GM23338 (cell line): ENCODE measurements at regions not wholly inside any gene's neighbourhood (a gene's known extent, or its start where the extent isn't known, plus 50 kb on each side); places are given as distances from the start of the nearest gene placed in this dataset.

Experiments used
- ATAC-seq: fragments of 200-7000 bp; cut with Tn5 transposase; 3 replicates; pipeline ENCODE4 v1.9.1; 2020
- DNase-seq: peaks from one replicate; pipeline ENCODE4 v3.0.0-alpha.2; 2015; ENCODE audit warnings: low spot score
- H2AFZ ChIP-seq: fragments of 200-600 bp; sonication (generic); 2 replicates; pipeline ENCODE4 v1.8.0; 2016; ENCODE audit warnings: antibody characterized with exemption, mild to moderate bottlenecking, moderate library complexity
- H3F3A ChIP-seq: fragments of 200-600 bp; sonication (generic); replicated peaks from 2 replicates; pipeline ENCODE4 v1.8.0; 2017; ENCODE audit warnings: antibody characterized with exemption, mixed run types, low read depth
- H3K27ac ChIP-seq: fragments of 200-600 bp; sonication (generic); 2 replicates; pipeline ENCODE4 v1.6.1; 2016; ENCODE audit warnings: low read depth
- H3K27me3 ChIP-seq: fragments of 200-600 bp; sonication (generic); 2 replicates; pipeline ENCODE4 v1.8.0; 2016; ENCODE audit warnings: mild to moderate bottlenecking, mixed run types, moderate library complexity; ENCODE audit not compliant: insufficient read depth
- H3K36me3 ChIP-seq: fragments of 200-600 bp; sonication (generic); 2 replicates; pipeline ENCODE4 v1.8.0; 2016; ENCODE audit warnings: mild to moderate bottlenecking; ENCODE audit not compliant: insufficient read depth
- H3K4me1 ChIP-seq: fragments of 200-600 bp; sonication (generic); 2 replicates; pipeline ENCODE4 v1.8.0; 2016; ENCODE audit warnings: mild to moderate bottlenecking, moderate library complexity; ENCODE audit not compliant: insufficient read depth
- H3K4me2 ChIP-seq: fragments of 200-600 bp; sonication (generic); 2 replicates; pipeline ENCODE4 v1.7.1; 2017; ENCODE audit warnings: mixed run types
- H3K4me3 ChIP-seq: fragments of 200-600 bp; sonication (generic); 2 replicates; pipeline ENCODE4 v1.6.1; 2016; ENCODE audit warnings: mixed run types
- H3K79me2 ChIP-seq: fragments of 200-600 bp; sonication (generic); replicated peaks from 2 replicates; pipeline ENCODE4 v1.8.0; 2017; ENCODE audit warnings: mild to moderate bottlenecking; ENCODE audit not compliant: insufficient read depth
- H3K9me2 ChIP-seq: fragments of 200-600 bp; sonication (generic); 2 replicates; pipeline ENCODE4 v1.8.0; 2017; ENCODE audit not compliant: insufficient read depth
- H4K20me1 ChIP-seq: fragments of 200-600 bp; sonication (generic); replicated peaks from 2 replicates; pipeline ENCODE4 v1.8.0; 2017; ENCODE audit warnings: mild to moderate bottlenecking; ENCODE audit not compliant: insufficient read depth
- H3K27ac Mint-ChIP-seq: 2 replicates; pipeline ENCODE4 v1.8.0; 2020; ENCODE audit warnings: inconsistent platforms, mild to moderate bottlenecking, moderate library complexity, mixed read lengths
- H3K27me3 Mint-ChIP-seq: 3 replicates; pipeline ENCODE4 v1.8.0; 2022; ENCODE audit warnings: low read depth, mild to moderate bottlenecking, moderate library complexity, mixed read lengths, inconsistent platforms; ENCODE audit not compliant: insufficient read depth, poor library complexity
- H3K36me3 Mint-ChIP-seq: 3 replicates; pipeline ENCODE4 v1.8.0; 2021; ENCODE audit warnings: low read depth, mild to moderate bottlenecking, inconsistent platforms, moderate library complexity, mixed read lengths
- H3K4me1 Mint-ChIP-seq: 3 replicates; pipeline ENCODE4 v1.8.0; 2020; ENCODE audit warnings: mild to moderate bottlenecking, inconsistent platforms, mixed read lengths
- H3K4me3 Mint-ChIP-seq: 3 replicates; pipeline ENCODE4 v1.8.0; 2021; ENCODE audit warnings: moderate library complexity, mild to moderate bottlenecking, inconsistent platforms, mixed read lengths
- H3K9me3 Mint-ChIP-seq: 3 replicates; pipeline ENCODE4 v1.8.0; 2020; ENCODE audit warnings: moderate library complexity, mild to moderate bottlenecking, inconsistent platforms, mixed read lengths
- EZH2 ChIP-seq: fragments of 200-600 bp; sonication (generic); IDR thresholded peaks from one replicate; pipeline ENCODE4 v1.8.0; 2017; ENCODE audit warnings: antibody characterized with exemption, mild to moderate bottlenecking, low read depth; ENCODE audit not compliant: unreplicated experiment
- EZH2phosphoT487 ChIP-seq: fragments of 200-600 bp; sonication (generic); IDR thresholded peaks from one replicate; pipeline ENCODE4 v1.8.1; 2018; ENCODE audit warnings: antibody characterized with exemption; ENCODE audit not compliant: unreplicated experiment
- JUNB ChIP-seq: IDR thresholded peaks from one replicate; pipeline ENCODE4 v1.6.1; 2016; ENCODE audit warnings: antibody characterized with exemption; ENCODE audit not compliant: unreplicated experiment
- POLR2AphosphoS5 ChIP-seq: IDR thresholded peaks from 2 replicates; pipeline ENCODE4 v1.6.1; 2016; ENCODE audit warnings: antibody characterized with exemption, low read depth
- ZNF114 ChIP-seq: fragments of 250-450 bp; sonication (Bioruptor Pico); IDR thresholded peaks from 2 replicates; pipeline ENCODE4 v1.5.0; 2020; ENCODE audit warnings: mild to moderate bottlenecking, moderate library complexity
- ZNF331 ChIP-seq: fragments of 250-450 bp; sonication (Bioruptor Pico); IDR thresholded peaks from 2 replicates; pipeline ENCODE4 v1.5.0; 2020; ENCODE audit warnings: low read depth, mild to moderate bottlenecking, moderate library complexity
- TF ChIP-seq, protein P1 (sequence below): IDR thresholded peaks from one replicate; pipeline ENCODE4 v1.6.1; 2018; ENCODE audit warnings: antibody characterized with exemption; ENCODE audit not compliant: unreplicated experiment
- TF ChIP-seq, protein P2 (sequence below), 2 experiments: fragments of 200-600 bp in 1 of 2; sonication (generic) in 1 of 2; conservative IDR thresholded peaks; 2 replicates each; pipeline versions ENCODE4 v1.5.1 to v1.6.1; 2016 to 2017; ENCODE audit warnings: antibody characterized with exemption in 2 of 2, low read depth in 2 of 2, mild to moderate bottlenecking in 2 of 2, moderate library complexity in 1 of 2
- TF ChIP-seq, protein P3 (sequence below): IDR thresholded peaks from 2 replicates; pipeline ENCODE4 v1.6.1; 2016; ENCODE audit warnings: antibody characterized with exemption

DNA sequence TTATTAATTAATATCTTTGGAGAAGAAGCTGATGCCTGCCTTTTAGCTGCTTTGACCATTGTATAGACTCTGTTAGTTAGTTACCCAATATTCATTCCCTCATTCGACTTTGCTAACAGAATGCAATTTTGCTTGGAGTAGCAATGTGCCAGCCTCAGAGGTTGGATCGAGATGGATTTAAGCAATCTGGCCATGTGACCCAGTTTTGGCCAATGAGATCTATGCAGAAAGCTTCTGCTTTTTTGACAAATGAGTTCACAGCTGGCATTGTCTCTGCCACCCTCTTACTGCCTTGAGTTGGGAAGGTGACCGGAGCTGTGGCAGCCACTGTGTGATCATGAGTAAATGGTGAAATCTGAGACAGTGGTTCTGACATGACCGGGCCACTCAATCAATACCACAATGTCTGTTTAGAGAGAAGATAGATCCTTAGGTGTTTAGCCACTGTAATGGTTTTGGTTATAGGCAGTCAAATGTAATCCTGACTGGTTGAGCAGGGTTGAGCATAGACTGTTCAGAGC is 74.9 kb upstream of the MED13L start:
- H3K4me3 Mint-ChIP-seq = no peak overlapping the region
- H3K79me2 ChIP-seq = no peaks in the 10 kb centered on the region
- no peak overlapping the region for H3K27ac Mint-ChIP-seq
- H3K36me3 Mint-ChIP-seq = no peaks in the 10 kb centered on the region
- no peak overlapping the region for H3K4me3 ChIP-seq
- no peaks in the 10 kb centered on the region for H3K27me3 ChIP-seq
- H3K4me1 Mint-ChIP-seq = peaks cover 8% of the 10 kb centered on the region
- H3K36me3 ChIP-seq = no peaks in the 10 kb centered on the region
- 0 out of 2 replicates have a peak, but pooled peaks cover 7% of the 10 kb centered on the region for H3K9me2 ChIP-seq
- H3K27me3 Mint-ChIP-seq = peaks cover 9% of the 10 kb centered on the region
- no peaks in the 10 kb centered on the region for H3F3A ChIP-seq
- DNase-seq (no peak), ATAC-seq (no peak)
- H3K9me3 Mint-ChIP-seq = no peaks in the 10 kb centered on the region; the same call in 2 of the 3 replicates
- H3K4me1 ChIP-seq = peaks cover under 1% of the 10 kb centered on the region
- TF ChIP-seq, protein P1, sequence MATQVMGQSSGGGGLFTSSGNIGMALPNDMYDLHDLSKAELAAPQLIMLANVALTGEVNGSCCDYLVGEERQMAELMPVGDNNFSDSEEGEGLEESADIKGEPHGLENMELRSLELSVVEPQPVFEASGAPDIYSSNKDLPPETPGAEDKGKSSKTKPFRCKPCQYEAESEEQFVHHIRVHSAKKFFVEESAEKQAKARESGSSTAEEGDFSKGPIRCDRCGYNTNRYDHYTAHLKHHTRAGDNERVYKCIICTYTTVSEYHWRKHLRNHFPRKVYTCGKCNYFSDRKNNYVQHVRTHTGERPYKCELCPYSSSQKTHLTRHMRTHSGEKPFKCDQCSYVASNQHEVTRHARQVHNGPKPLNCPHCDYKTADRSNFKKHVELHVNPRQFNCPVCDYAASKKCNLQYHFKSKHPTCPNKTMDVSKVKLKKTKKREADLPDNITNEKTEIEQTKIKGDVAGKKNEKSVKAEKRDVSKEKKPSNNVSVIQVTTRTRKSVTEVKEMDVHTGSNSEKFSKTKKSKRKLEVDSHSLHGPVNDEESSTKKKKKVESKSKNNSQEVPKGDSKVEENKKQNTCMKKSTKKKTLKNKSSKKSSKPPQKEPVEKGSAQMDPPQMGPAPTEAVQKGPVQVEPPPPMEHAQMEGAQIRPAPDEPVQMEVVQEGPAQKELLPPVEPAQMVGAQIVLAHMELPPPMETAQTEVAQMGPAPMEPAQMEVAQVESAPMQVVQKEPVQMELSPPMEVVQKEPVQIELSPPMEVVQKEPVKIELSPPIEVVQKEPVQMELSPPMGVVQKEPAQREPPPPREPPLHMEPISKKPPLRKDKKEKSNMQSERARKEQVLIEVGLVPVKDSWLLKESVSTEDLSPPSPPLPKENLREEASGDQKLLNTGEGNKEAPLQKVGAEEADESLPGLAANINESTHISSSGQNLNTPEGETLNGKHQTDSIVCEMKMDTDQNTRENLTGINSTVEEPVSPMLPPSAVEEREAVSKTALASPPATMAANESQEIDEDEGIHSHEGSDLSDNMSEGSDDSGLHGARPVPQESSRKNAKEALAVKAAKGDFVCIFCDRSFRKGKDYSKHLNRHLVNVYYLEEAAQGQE = no peak
- TF ChIP-seq EZH2phosphoT487 (no peak), EZH2 (no peak), JUNB (no peak), ZNF331 (CRISPR knock-in tag) (no peak)
- TF ChIP-seq, protein P2, sequence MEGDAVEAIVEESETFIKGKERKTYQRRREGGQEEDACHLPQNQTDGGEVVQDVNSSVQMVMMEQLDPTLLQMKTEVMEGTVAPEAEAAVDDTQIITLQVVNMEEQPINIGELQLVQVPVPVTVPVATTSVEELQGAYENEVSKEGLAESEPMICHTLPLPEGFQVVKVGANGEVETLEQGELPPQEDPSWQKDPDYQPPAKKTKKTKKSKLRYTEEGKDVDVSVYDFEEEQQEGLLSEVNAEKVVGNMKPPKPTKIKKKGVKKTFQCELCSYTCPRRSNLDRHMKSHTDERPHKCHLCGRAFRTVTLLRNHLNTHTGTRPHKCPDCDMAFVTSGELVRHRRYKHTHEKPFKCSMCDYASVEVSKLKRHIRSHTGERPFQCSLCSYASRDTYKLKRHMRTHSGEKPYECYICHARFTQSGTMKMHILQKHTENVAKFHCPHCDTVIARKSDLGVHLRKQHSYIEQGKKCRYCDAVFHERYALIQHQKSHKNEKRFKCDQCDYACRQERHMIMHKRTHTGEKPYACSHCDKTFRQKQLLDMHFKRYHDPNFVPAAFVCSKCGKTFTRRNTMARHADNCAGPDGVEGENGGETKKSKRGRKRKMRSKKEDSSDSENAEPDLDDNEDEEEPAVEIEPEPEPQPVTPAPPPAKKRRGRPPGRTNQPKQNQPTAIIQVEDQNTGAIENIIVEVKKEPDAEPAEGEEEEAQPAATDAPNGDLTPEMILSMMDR (conservative IDR thresholded peaks at IDR 0.05; ENCODE audit: low read depth in 2 of 2) = no peak
- TF ChIP-seq, protein P3, sequence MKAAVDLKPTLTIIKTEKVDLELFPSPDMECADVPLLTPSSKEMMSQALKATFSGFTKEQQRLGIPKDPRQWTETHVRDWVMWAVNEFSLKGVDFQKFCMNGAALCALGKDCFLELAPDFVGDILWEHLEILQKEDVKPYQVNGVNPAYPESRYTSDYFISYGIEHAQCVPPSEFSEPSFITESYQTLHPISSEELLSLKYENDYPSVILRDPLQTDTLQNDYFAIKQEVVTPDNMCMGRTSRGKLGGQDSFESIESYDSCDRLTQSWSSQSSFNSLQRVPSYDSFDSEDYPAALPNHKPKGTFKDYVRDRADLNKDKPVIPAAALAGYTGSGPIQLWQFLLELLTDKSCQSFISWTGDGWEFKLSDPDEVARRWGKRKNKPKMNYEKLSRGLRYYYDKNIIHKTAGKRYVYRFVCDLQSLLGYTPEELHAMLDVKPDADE = no peak
- H3K4me2 ChIP-seq = no peak overlapping the region
- no peaks in the 10 kb centered on the region for H4K20me1 ChIP-seq
- H2AFZ ChIP-seq = no peak overlapping the region
- H3K27ac ChIP-seq = no peak overlapping the region

DNA sequence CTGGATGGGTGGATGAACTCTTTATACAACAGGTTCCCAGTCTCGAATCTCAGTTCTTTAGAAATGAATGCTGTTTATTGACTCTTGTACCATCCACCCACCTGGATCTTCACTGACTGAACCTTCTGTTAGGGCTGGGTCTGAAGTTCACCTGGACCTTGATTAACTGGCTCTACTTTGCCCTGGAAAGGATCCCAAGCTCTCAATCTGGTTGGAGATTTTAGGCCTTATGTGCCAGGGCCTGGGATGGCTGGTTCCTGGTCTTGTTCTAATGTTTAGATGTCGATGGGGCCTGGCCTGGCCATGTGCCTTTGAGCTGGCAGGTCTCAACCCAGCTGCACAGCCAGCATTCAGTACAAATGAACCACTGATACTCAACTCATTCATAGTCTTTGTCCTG is 76.5 kb upstream of the MED13L start:
- no peak for ATAC-seq
- no peak overlapping the region for H3K27ac ChIP-seq
- Mint-ChIP-seq H3K27ac (no peak overlapping the region), H3K9me3 (no peaks in the 10 kb centered on the region; the same call in 2 of the 3 replicates), H3K4me1 (peaks cover 23% of the 10 kb centered on the region), H3K27me3 (peaks cover 10% of the 10 kb centered on the region), H3K4me3 (no peak overlapping the region), H3K36me3 (no peaks in the 10 kb centered on the region)
- no peaks in the 10 kb centered on the region for H3K27me3 ChIP-seq
- H3F3A ChIP-seq = no peaks in the 10 kb centered on the region
- peaks cover 15% of the 10 kb centered on the region for H3K4me1 ChIP-seq
- H3K4me2 ChIP-seq = no peak overlapping the region
- H3K4me3 ChIP-seq = no peak overlapping the region
- H3K36me3 ChIP-seq = no peaks in the 10 kb centered on the region
- no peaks in the 10 kb centered on the region for H4K20me1 ChIP-seq
- H2AFZ ChIP-seq = no peak overlapping the region
- no peak for DNase-seq
- no peaks in the 10 kb centered on the region for H3K79me2 ChIP-seq
- 0 out of 2 replicates have a peak, but pooled peaks cover 7% of the 10 kb centered on the region for H3K9me2 ChIP-seq
- TF ChIP-seq ZNF114 (CRISPR knock-in tag) (no peak), POLR2AphosphoS5 (no peak), JUNB (no peak), ZNF331 (CRISPR knock-in tag) (no peak)
